H1 (cell line): ENCODE measurements at regions not wholly inside any gene's neighbourhood (a gene's known extent, or its start where the extent isn't known, plus 50 kb on each side); places are given as distances from the start of the nearest gene placed in this dataset.
A peak's percentile ranks its signal among the peaks of the same experiment; 100 is the strongest.

Experiments
- CTCF ChIA-PET: fragments of 300-600 bp; sonication (Branson Sonifier 250); formaldehyde crosslinking; loops from one replicate; lab custom pipeline; 2021; ENCODE audit not compliant: partially characterized antibody; lab: Charles Lee
- POLR2A ChIA-PET: fragments of 300-600 bp; sonication (Branson Sonifier 250); formaldehyde crosslinking; loops from one replicate; lab custom pipeline; 2021; ENCODE audit warnings: inconsistent platforms; ENCODE audit not compliant: partially characterized antibody; lab: Charles Lee
- DNase-seq, 2 experiments: peaks; one replicate each; pipeline versions ENCODE4 v3.0.0 to v3.0.0-alpha.2; 2010 to 2022; ENCODE audit warnings: low spot score in 2 of 2, low read depth in 1 of 2, mixed read lengths in 1 of 2
- FAIRE-seq: peaks from 2 replicates; lab custom pipeline; 2011; peaks lifted over from hg19 to GRCh38; lab: Jason Lieb, UNC
- H2AFZ ChIP-seq: 2 replicates; pipeline ENCODE4 v1.8.1; 2012; ENCODE audit warnings: low read length, inconsistent platforms
- H2AK5ac ChIP-seq: 2 replicates; pipeline ENCODE4 v1.6.1; 2013; ENCODE audit warnings: low read depth, low read length
- H2BK120ac ChIP-seq: replicated peaks from 2 replicates; pipeline ENCODE3; 2013; ENCODE audit warnings: low read depth, low read length, inconsistent platforms
- H2BK12ac ChIP-seq: 2 replicates; pipeline ENCODE4 v1.6.1; 2013; ENCODE audit warnings: low read depth, low read length
- H2BK15ac ChIP-seq: 2 replicates; pipeline ENCODE4 v1.6.1; 2013; ENCODE audit warnings: low read length
- H2BK20ac ChIP-seq: 2 replicates; pipeline ENCODE4 v1.6.1; 2013; ENCODE audit warnings: low read length
- H2BK5ac ChIP-seq: 2 replicates; pipeline ENCODE4 v1.6.1; 2013; ENCODE audit warnings: low read depth, low read length
- H3K14ac ChIP-seq: 2 replicates; pipeline ENCODE4 v1.6.1; 2013; ENCODE audit warnings: inconsistent platforms; ENCODE audit not compliant: insufficient read length
- H3K18ac ChIP-seq: 2 replicates; pipeline ENCODE4 v1.6.1; 2013; ENCODE audit warnings: low read length; ENCODE audit errors: extremely low read depth
- H3K23ac ChIP-seq: 2 replicates; pipeline ENCODE4 v1.6.1; 2013; ENCODE audit warnings: inconsistent platforms; ENCODE audit not compliant: insufficient read length
- H3K23me2 ChIP-seq: 2 replicates; pipeline ENCODE4 v1.6.1; 2013; ENCODE audit warnings: low read depth, low read length
- H3K27ac ChIP-seq: 2 replicates; pipeline ENCODE4 v1.6.1; 2011; ENCODE audit warnings: low read depth, low read length, inconsistent platforms
- H3K27me3 ChIP-seq, 4 experiments: replicated peaks in 1 of 4; 1 replicate in 1 of 4; 2 replicates in 3 of 4; pipeline versions ENCODE4 v1.6.1 to v1.8.1; 2011 to 2013; ENCODE audit warnings: low read length in 3 of 4, mild to moderate bottlenecking in 3 of 4, inconsistent platforms in 2 of 4, mixed read lengths in 2 of 4, moderate library complexity in 1 of 4; ENCODE audit not compliant: control insufficient read depth in 3 of 4, insufficient read depth in 3 of 4; ENCODE audit errors: extremely low read depth in 1 of 4
- H3K36me3 ChIP-seq, 4 experiments: 2 replicates each; pipeline versions ENCODE4 v1.6.1 to v1.8.1; 2011 to 2013; ENCODE audit warnings: mild to moderate bottlenecking in 4 of 4, low read length in 3 of 4, moderate library complexity in 2 of 4, control low read depth in 1 of 4, inconsistent platforms in 1 of 4; ENCODE audit not compliant: insufficient read depth in 4 of 4, control insufficient read depth in 2 of 4
- H3K4ac ChIP-seq: replicated peaks from 2 replicates; pipeline ENCODE3; 2013; ENCODE audit warnings: low read length, low read depth, mixed read lengths, inconsistent platforms; ENCODE audit not compliant: insufficient read length
- H3K4me1 ChIP-seq, 4 experiments: replicated peaks in 1 of 4; 1 replicate in 1 of 4; 2 replicates in 3 of 4; pipeline versions ENCODE4 v1.6.1 to v1.8.1; 2011 to 2013; ENCODE audit warnings: low read length in 3 of 4, inconsistent platforms in 2 of 4, mixed read lengths in 1 of 4; ENCODE audit not compliant: insufficient read depth in 4 of 4, control insufficient read depth in 3 of 4
- H3K4me2 ChIP-seq, 2 experiments: 2 replicates each; pipeline versions ENCODE4 v1.6.1 to v1.8.1; 2011 to 2013; ENCODE audit warnings: low read depth in 2 of 2, low read length in 2 of 2, control low read depth in 1 of 2, inconsistent platforms in 1 of 2, mild to moderate bottlenecking in 1 of 2; ENCODE audit not compliant: insufficient read depth in 1 of 2
- H3K4me3 ChIP-seq, 4 experiments: fragments of 200-600, 300-600 bp in 1 of 4; sonication (generic), shearing (Covaris generic), sonication (Bioruptor Twin) in 1 of 4; 2 replicates each; pipeline versions ENCODE4 v1.5.1 to v1.8.1; 2011 to 2016; ENCODE audit warnings: low read length in 4 of 4, low read depth in 3 of 4, control low read depth in 2 of 4, inconsistent platforms in 2 of 4, mild to moderate bottlenecking in 2 of 4, mixed read lengths in 1 of 4, moderate library complexity in 1 of 4; ENCODE audit not compliant: insufficient read depth in 2 of 4; ENCODE audit errors: extremely low read depth in 1 of 4
- H3K56ac ChIP-seq: replicated peaks from 2 replicates; pipeline ENCODE3; 2013; ENCODE audit warnings: low read depth, mild to moderate bottlenecking, mixed read lengths, low read length, inconsistent platforms; ENCODE audit not compliant: insufficient read length
- H3K79me1 ChIP-seq: 2 replicates; pipeline ENCODE4 v1.6.1; 2013; ENCODE audit warnings: low read depth, low read length, control low read depth
- H3K79me2 ChIP-seq, 2 experiments: 2 replicates each; pipeline versions ENCODE4 v1.6.1 to v1.8.1; 2012 to 2013; ENCODE audit warnings: low read length in 2 of 2, mild to moderate bottlenecking in 2 of 2, inconsistent platforms in 1 of 2; ENCODE audit not compliant: insufficient read depth in 2 of 2, control insufficient read depth in 1 of 2
- H3K9ac ChIP-seq, 4 experiments: replicated peaks in 1 of 4; 1 replicate in 1 of 4; 2 replicates in 3 of 4; pipeline versions ENCODE4 v1.6.1 to v1.8.1; 2011 to 2013; ENCODE audit warnings: low read depth in 3 of 4, low read length in 3 of 4, control low read depth in 2 of 4, mild to moderate bottlenecking in 2 of 4, moderate library complexity in 2 of 4, inconsistent platforms in 1 of 4; ENCODE audit errors: extremely low read depth in 1 of 4
- H3K9me3 ChIP-seq, 2 experiments: 2 replicates each; pipeline versions ENCODE4 v1.6.1 to v1.8.1; 2012 to 2013; ENCODE audit warnings: mild to moderate bottlenecking in 2 of 2, moderate library complexity in 2 of 2, control low read depth in 1 of 2, inconsistent platforms in 1 of 2, low read depth in 1 of 2, low read length in 1 of 2, mixed read lengths in 1 of 2; ENCODE audit not compliant: insufficient read depth in 2 of 2
- H4K20me1 ChIP-seq, 2 experiments: replicated peaks in 1 of 2; 2 replicates each; pipeline versions ENCODE3 to v1.8.1; 2011 to 2013; ENCODE audit warnings: inconsistent platforms in 2 of 2, low read length in 2 of 2, mild to moderate bottlenecking in 1 of 2; ENCODE audit not compliant: insufficient read depth in 2 of 2, control insufficient read depth in 1 of 2
- H4K5ac ChIP-seq: 2 replicates; pipeline ENCODE4 v1.6.1; 2013; ENCODE audit warnings: low read length, low read depth, mixed read lengths, inconsistent platforms; ENCODE audit not compliant: insufficient read length
- H4K8ac ChIP-seq: 2 replicates; pipeline ENCODE4 v1.8.0; 2013; ENCODE audit warnings: mild to moderate bottlenecking, moderate library complexity, low read length, inconsistent platforms; ENCODE audit not compliant: insufficient read depth; ENCODE audit errors: extremely low read depth
- H4K91ac ChIP-seq: replicated peaks from 2 replicates; pipeline ENCODE3; 2013; ENCODE audit warnings: low read length, mixed read lengths, inconsistent platforms; ENCODE audit not compliant: insufficient read length
- ATF2 ChIP-seq: IDR thresholded peaks from 2 replicates; pipeline ENCODE4 v1.6.1; 2012; ENCODE audit warnings: low read length, inconsistent platforms
- BACH1 ChIP-seq: IDR thresholded peaks from 2 replicates; pipeline ENCODE4 v1.6.1; 2012; ENCODE audit warnings: low read length, improper control_type of control experiment
- RBBP5 ChIP-seq: IDR thresholded peaks from 2 replicates; pipeline ENCODE4 v1.7.1; 2012; ENCODE audit warnings: low read depth, mild to moderate bottlenecking, inconsistent platforms, low read length, moderate library complexity, borderline replicate concordance
- WGBS, 2 experiments: shearing (Covaris generic) in 1 of 2; methylation state at CpG; one replicate each; pipeline versions ENCODE4 v1.1.6 to v1.1.7; 2013 to 2015; ENCODE audit warnings: low lambda C conversion rate in 2 of 2, mixed read lengths in 2 of 2, inconsistent platforms in 1 of 2, low coverage in 1 of 2, missing lambda C conversion rate in 1 of 2; ENCODE audit not compliant: insufficient replicate concordance in 2 of 2, insufficient coverage in 1 of 2, insufficient read length in 1 of 2; ENCODE audit errors: extremely low coverage in 1 of 2, missing lambda C conversion rate in 1 of 2; 5-methylcytosine and 5-hydroxymethylcytosine counted together

DNA sequence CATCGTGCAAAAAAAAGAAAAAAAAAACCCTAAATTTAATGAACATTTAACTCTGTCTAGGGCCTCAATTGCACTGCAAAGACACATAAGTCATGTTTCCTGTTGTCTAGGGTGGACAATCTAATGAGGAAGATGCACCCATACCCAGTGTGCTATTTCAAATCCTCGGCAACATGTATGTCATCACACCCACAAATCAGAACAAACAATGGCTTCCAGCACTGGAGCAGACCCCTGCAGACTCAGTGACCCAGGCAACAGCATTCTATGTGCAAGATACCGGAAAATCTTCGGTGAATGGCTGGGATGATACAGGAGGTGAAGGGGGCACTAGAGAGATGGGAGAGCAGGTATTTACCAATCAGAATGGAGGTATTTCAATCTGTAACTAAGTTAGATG lies 221.7 kb upstream of the XYLT1 start:
- 86% methylated on average over 4 of the region's 4 CpGs; no CpG with 5 or more reads in 1 of the 2 experiments for WGBS, 2 experiments
- no peak overlapping the region for H3K27ac ChIP-seq
- H2BK12ac ChIP-seq, result no peak overlapping the region
- FAIRE-seq (peak; percentile 48), DNase-seq (no peak)
- CTCF ChIA-PET, result no interaction called here
- no peak overlapping the region for H3K18ac ChIP-seq
- no peak overlapping the region for H2AFZ ChIP-seq
- POLR2A ChIA-PET, result no interaction called here
- no peak overlapping the region for H2BK120ac ChIP-seq
- H3K9ac ChIP-seq, result no peak overlapping the region
- H3K56ac ChIP-seq, result no peak overlapping the region
- no peak overlapping the region for H2AK5ac ChIP-seq
- no peak overlapping the region for H3K23ac ChIP-seq
- H3K4me2 ChIP-seq, result no peak overlapping the region
- H2BK5ac ChIP-seq, result no peak overlapping the region
- no peak overlapping the region for H2BK20ac ChIP-seq
- no peak overlapping the region for H3K14ac ChIP-seq
- peaks cover 0 to 3% (median 0%) of the 10 kb centered on the region in 4 experiments; a peak in 2 of 7 replicates for H3K4me1 ChIP-seq
- H3K23me2 ChIP-seq, result no peaks in the 10 kb centered on the region
- H3K79me2 ChIP-seq, result no peaks in the 10 kb centered on the region
- H4K8ac ChIP-seq, result no peak overlapping the region
- no peak overlapping the region for H3K4ac ChIP-seq
- no peaks in the 10 kb centered on the region for H4K20me1 ChIP-seq
- no peaks in the 10 kb centered on the region for H3K36me3 ChIP-seq
- no peaks in the 10 kb centered on the region; a peak in 1 of 7 replicates for H3K27me3 ChIP-seq
- H4K91ac ChIP-seq, result no peak overlapping the region
- no peaks in the 10 kb centered on the region; a peak in 1 of 4 replicates for H3K9me3 ChIP-seq
- H4K5ac ChIP-seq, result no peak overlapping the region
- H3K79me1 ChIP-seq, result no peaks in the 10 kb centered on the region
- no peak overlapping the region for H2BK15ac ChIP-seq
- H3K4me3 ChIP-seq, result no peak overlapping the region
- no peak for TF ChIP-seq BACH1
- no peak for TF ChIP-seq ATF2
- no peak for TF ChIP-seq RBBP5
